ENCODE measurements at regions not wholly inside any gene's neighbourhood (a gene's known extent, or its start where the extent isn't known, plus 50 kb on each side); places are given as distances from the start of the nearest gene placed in this dataset.
"Not testable (repeated sequence)": the region's sequence is repeated elsewhere in the genome, so short reads cannot be mapped to it uniquely, and the experiment has no call there.

GRCh38 chr1:76687307-76688175 lies 179.7 kb upstream of the ST6GALNAC5 start:
- DNase-seq, result peak in 1 of 2 donors; percentile 13
- H3K27me3 ChIP-seq (ENCODE audit: control insufficient read depth in 3 of 3, insufficient read depth in 3 of 3, low read length in 3 of 3), result no peaks in the 10 kb centered on the region
- peaks cover 0 to 3% of the 10 kb centered on the region in 2 donors for H3K9me3 ChIP-seq (ENCODE audit: control insufficient read depth in 2 of 2, insufficient read depth in 1 of 2, low read depth in 1 of 2, low read length in 1 of 2)
- H3K36me3 ChIP-seq (ENCODE audit: control insufficient read depth in 3 of 3, insufficient read depth in 2 of 3, low read depth in 1 of 3, low read length in 3 of 3), result no peaks in the 10 kb centered on the region
- no peak for FAIRE-seq
- H3K4me3 ChIP-seq (ENCODE audit: low read depth in 1 of 3, low read length in 3 of 3), result no peak overlapping the region
- 44 to 47% (median 46%) methylated on average over 6 of the region's 6 CpGs for WGBS, 3 donors
- H3K4me1 ChIP-seq (ENCODE audit: control insufficient read depth in 3 of 3, insufficient read depth in 2 of 3, low read depth in 1 of 3, low read length in 2 of 3), result no peaks in the 10 kb centered on the region
- no peak overlapping the region for H3K27ac ChIP-seq (ENCODE audit: low read depth in 1 of 3, low read length in 2 of 3)

- Histone ChIP-seq H3K36me3 (ENCODE audit: control insufficient read depth in 3 of 3, insufficient read depth in 2 of 3, low read depth in 1 of 3, low read length in 3 of 3) (no peaks in the 10 kb centered on the region), H3K4me3 (ENCODE audit: low read depth in 1 of 3, low read length in 3 of 3) (no peak overlapping the region), H3K27ac (ENCODE audit: low read depth in 1 of 3, low read length in 2 of 3) (no peak overlapping the region), H3K27me3 (ENCODE audit: control insufficient read depth in 3 of 3, insufficient read depth in 3 of 3, low read length in 3 of 3) (no peaks in the 10 kb centered on the region), H3K4me1 (ENCODE audit: control insufficient read depth in 3 of 3, insufficient read depth in 2 of 3, low read depth in 1 of 3, low read length in 2 of 3) (no peaks in the 10 kb centered on the region), H3K9me3 (ENCODE audit: control insufficient read depth in 2 of 2, insufficient read depth in 1 of 2, low read depth in 1 of 2, low read length in 1 of 2) (peaks cover 0 to 13% of the 10 kb centered on the region in 2 donors)
- FAIRE-seq (no peak), DNase-seq (no peak)
- WGBS, 3 donors, result 47 to 72% (median 56%) methylated on average over 3 of the region's 3 CpGs
Measured at GRCh38 chr1:76690766-76691165, 176.5 kb upstream of the ST6GALNAC5 start.

DNA sequence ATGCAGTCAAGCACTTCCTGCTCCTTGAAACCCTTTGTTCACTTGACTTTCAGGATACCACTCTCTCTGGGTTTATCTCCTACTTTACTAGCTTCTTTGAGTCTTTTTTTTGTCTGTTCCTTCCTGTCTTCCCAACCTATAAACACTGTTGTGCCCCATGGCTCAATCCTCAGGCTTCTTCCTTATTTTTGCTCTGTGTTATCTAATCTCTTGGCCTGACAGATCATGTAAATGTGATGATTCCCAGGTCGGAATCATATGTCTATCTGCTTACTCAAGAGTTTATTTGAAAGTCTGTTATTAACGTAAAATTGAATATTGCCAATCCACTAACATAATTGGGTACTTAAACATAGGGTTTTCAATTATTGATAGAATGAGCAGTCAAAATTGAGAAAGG lies 171.7 kb upstream of the ST6GALNAC5 start:
- Histone ChIP-seq H3K36me3 (ENCODE audit: control insufficient read depth in 3 of 3, insufficient read depth in 2 of 3, low read depth in 1 of 3, low read length in 3 of 3) (no peaks in the 10 kb centered on the region), H3K4me1 (ENCODE audit: control insufficient read depth in 3 of 3, insufficient read depth in 2 of 3, low read depth in 1 of 3, low read length in 2 of 3) (no peaks in the 10 kb centered on the region), H3K9me3 (ENCODE audit: control insufficient read depth in 2 of 2, insufficient read depth in 1 of 2, low read depth in 1 of 2, low read length in 1 of 2) (peaks cover 0 to 13% of the 10 kb centered on the region in 2 donors), H3K27me3 (ENCODE audit: control insufficient read depth in 3 of 3, insufficient read depth in 3 of 3, low read length in 3 of 3) (no peaks in the 10 kb centered on the region), H3K27ac (ENCODE audit: low read depth in 1 of 3, low read length in 2 of 3) (no peak overlapping the region), H3K4me3 (ENCODE audit: low read depth in 1 of 3, low read length in 3 of 3) (no peak overlapping the region)
- FAIRE-seq (no peak), DNase-seq (no peak)
- 17 to 29% (median 19%) methylated on average over 2 of the region's 2 CpGs for WGBS, 3 donors

DNA sequence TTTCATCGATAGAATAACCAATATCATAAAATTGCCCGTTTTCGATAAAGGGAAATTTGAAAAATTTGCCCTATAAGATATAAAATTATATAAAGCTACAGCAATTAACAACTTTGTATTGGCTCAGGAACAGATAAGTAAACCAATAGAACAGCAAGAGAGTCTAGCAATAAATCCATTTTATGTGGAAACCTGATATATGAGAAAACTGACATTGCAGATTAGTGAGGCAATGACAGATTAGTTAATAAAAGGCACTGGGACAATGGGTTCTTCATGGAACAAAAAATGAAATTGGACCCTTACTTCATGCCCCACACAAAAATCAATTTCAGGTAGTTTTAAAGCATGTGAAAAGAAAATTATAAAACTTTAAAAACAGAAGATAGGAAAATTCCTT lies 169.9 kb upstream of the ST6GALNAC5 start:
- WGBS, 3 donors, result 91 to 97% (median 93%) methylated on average over 3 of the region's 3 CpGs
- Histone ChIP-seq H3K36me3 (ENCODE audit: control insufficient read depth in 3 of 3, insufficient read depth in 2 of 3, low read depth in 1 of 3, low read length in 3 of 3) (no peaks in the 10 kb centered on the region), H3K27ac (ENCODE audit: low read depth in 1 of 3, low read length in 2 of 3) (no peak overlapping the region), H3K27me3 (ENCODE audit: control insufficient read depth in 3 of 3, insufficient read depth in 3 of 3, low read length in 3 of 3) (no peaks in the 10 kb centered on the region), H3K9me3 (ENCODE audit: control insufficient read depth in 2 of 2, insufficient read depth in 1 of 2, low read depth in 1 of 2, low read length in 1 of 2) (peaks cover 0 to 12% of the 10 kb centered on the region in 2 donors), H3K4me1 (ENCODE audit: control insufficient read depth in 3 of 3, insufficient read depth in 2 of 3, low read depth in 1 of 3, low read length in 2 of 3) (no peaks in the 10 kb centered on the region), H3K4me3 (ENCODE audit: low read depth in 1 of 3, low read length in 3 of 3) (no peak overlapping the region)
- DNase-seq (no peak), FAIRE-seq (no peak)

GRCh38 chr1:76699646-76700045 lies 167.6 kb upstream of the ST6GALNAC5 start:
- not testable (repeated sequence) for H3K4me1 ChIP-seq (ENCODE audit: control insufficient read depth in 3 of 3, insufficient read depth in 2 of 3, low read depth in 1 of 3, low read length in 2 of 3); H3K36me3 ChIP-seq (ENCODE audit: control insufficient read depth in 3 of 3, insufficient read depth in 2 of 3, low read depth in 1 of 3, low read length in 3 of 3); H3K9me3 ChIP-seq (ENCODE audit: control insufficient read depth in 2 of 2, insufficient read depth in 1 of 2, low read depth in 1 of 2, low read length in 1 of 2); FAIRE-seq; H3K27ac ChIP-seq (ENCODE audit: low read depth in 1 of 3, low read length in 2 of 3); H3K4me3 ChIP-seq (ENCODE audit: low read depth in 1 of 3, low read length in 3 of 3); H3K27me3 ChIP-seq (ENCODE audit: control insufficient read depth in 3 of 3, insufficient read depth in 3 of 3, low read length in 3 of 3); DNase-seq
- WGBS, 3 donors, result 96 to 97% (median 96%) methylated on average over 21 of the region's 21 CpGs

DNA sequence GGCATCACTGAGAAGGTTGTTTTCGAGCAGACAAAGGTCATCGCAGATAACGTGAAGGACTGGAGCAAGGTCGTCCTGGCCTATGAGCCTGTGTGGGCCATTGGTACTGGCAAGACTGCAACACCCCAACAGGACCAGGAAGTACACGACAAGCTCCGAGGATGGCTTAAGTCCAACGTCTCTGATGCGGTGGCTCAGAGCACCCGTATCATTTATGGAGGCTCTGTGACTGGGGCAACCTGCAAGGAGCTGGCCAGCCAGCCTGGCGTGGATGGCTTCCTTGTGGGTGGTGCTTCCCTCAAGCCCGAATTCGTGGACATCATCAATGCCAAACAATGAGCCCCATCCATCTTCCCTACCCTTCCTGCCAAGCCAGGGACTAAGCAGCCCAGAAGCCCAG lies 167.1 kb upstream of the ST6GALNAC5 start:
- not testable (repeated sequence) for DNase-seq; H3K4me3 ChIP-seq (ENCODE audit: low read depth in 1 of 3, low read length in 3 of 3); H3K36me3 ChIP-seq (ENCODE audit: control insufficient read depth in 3 of 3, insufficient read depth in 2 of 3, low read depth in 1 of 3, low read length in 3 of 3); H3K4me1 ChIP-seq (ENCODE audit: control insufficient read depth in 3 of 3, insufficient read depth in 2 of 3, low read depth in 1 of 3, low read length in 2 of 3); H3K9me3 ChIP-seq (ENCODE audit: control insufficient read depth in 2 of 2, insufficient read depth in 1 of 2, low read depth in 1 of 2, low read length in 1 of 2); H3K27me3 ChIP-seq (ENCODE audit: control insufficient read depth in 3 of 3, insufficient read depth in 3 of 3, low read length in 3 of 3); H3K27ac ChIP-seq (ENCODE audit: low read depth in 1 of 3, low read length in 2 of 3); FAIRE-seq
- 90 to 95% (median 91%) methylated on average over 12 of the region's 12 CpGs for WGBS, 3 donors

GRCh38 chr1:76705560-76705959 lies 161.7 kb upstream of the ST6GALNAC5 start:
- Histone ChIP-seq H3K9me3 (ENCODE audit: control insufficient read depth in 2 of 2, insufficient read depth in 1 of 2, low read depth in 1 of 2, low read length in 1 of 2) (no peaks in the 10 kb centered on the region), H3K27me3 (ENCODE audit: control insufficient read depth in 3 of 3, insufficient read depth in 3 of 3, low read length in 3 of 3) (no peaks in the 10 kb centered on the region), H3K36me3 (ENCODE audit: control insufficient read depth in 3 of 3, insufficient read depth in 2 of 3, low read depth in 1 of 3, low read length in 3 of 3) (no peaks in the 10 kb centered on the region), H3K4me3 (ENCODE audit: low read depth in 1 of 3, low read length in 3 of 3) (no peak overlapping the region), H3K4me1 (ENCODE audit: control insufficient read depth in 3 of 3, insufficient read depth in 2 of 3, low read depth in 1 of 3, low read length in 2 of 3) (no peaks in the 10 kb centered on the region), H3K27ac (ENCODE audit: low read depth in 1 of 3, low read length in 2 of 3) (no peak overlapping the region)
- DNase-seq (no peak), FAIRE-seq (no peak)
- WGBS, 3 donors, result 57 to 62% (median 60%) methylated on average over 4 of the region's 4 CpGs

GRCh38 chr1:76713535-76713934 lies 153.7 kb upstream of the ST6GALNAC5 start:
- no peak for FAIRE-seq
- Histone ChIP-seq H3K27ac (ENCODE audit: low read depth in 1 of 3, low read length in 2 of 3) (no peak overlapping the region), H3K36me3 (ENCODE audit: control insufficient read depth in 3 of 3, insufficient read depth in 2 of 3, low read depth in 1 of 3, low read length in 3 of 3) (no peaks in the 10 kb centered on the region), H3K4me3 (ENCODE audit: low read depth in 1 of 3, low read length in 3 of 3) (no peak overlapping the region), H3K9me3 (ENCODE audit: control insufficient read depth in 2 of 2, insufficient read depth in 1 of 2, low read depth in 1 of 2, low read length in 1 of 2) (no peaks in the 10 kb centered on the region), H3K27me3 (ENCODE audit: control insufficient read depth in 3 of 3, insufficient read depth in 3 of 3, low read length in 3 of 3) (peaks cover 0 to 2% (median 0%) of the 10 kb centered on the region in 3 donors), H3K4me1 (ENCODE audit: control insufficient read depth in 3 of 3, insufficient read depth in 2 of 3, low read depth in 1 of 3, low read length in 2 of 3) (no peaks in the 10 kb centered on the region)
- DNase-seq, result no peak
- 60 to 77% (median 73%) methylated on average over 2 of the region's 2 CpGs for WGBS, 3 donors

DNA sequence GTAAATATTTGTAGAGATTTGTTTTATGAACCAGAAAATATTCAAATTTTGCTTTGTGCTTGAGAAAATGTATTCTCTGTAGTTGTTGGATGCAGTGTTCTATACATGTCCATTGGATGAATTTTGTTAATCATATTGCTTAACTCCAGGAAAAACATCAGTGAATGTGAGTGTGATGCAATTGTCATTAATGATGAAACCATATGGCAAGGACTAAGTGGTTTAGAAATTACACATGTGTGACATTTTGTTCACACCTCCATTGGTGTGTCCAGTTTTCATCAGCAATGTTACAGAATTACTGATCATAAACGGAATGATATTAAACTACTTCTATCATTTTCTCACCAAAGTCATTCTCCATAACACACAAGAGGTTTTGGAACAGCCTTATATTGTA lies 151.8 kb upstream of the ST6GALNAC5 start:
- FAIRE-seq, result no peak
- Histone ChIP-seq H3K4me1 (ENCODE audit: control insufficient read depth in 3 of 3, insufficient read depth in 2 of 3, low read depth in 1 of 3, low read length in 2 of 3) (no peaks in the 10 kb centered on the region), H3K27me3 (ENCODE audit: control insufficient read depth in 3 of 3, insufficient read depth in 3 of 3, low read length in 3 of 3) (peaks cover 0 to 2% (median 0%) of the 10 kb centered on the region in 3 donors), H3K27ac (ENCODE audit: low read depth in 1 of 3, low read length in 2 of 3) (no peak overlapping the region), H3K4me3 (ENCODE audit: low read depth in 1 of 3, low read length in 3 of 3) (no peak overlapping the region), H3K9me3 (ENCODE audit: control insufficient read depth in 2 of 2, insufficient read depth in 1 of 2, low read depth in 1 of 2, low read length in 1 of 2) (no peaks in the 10 kb centered on the region), H3K36me3 (ENCODE audit: control insufficient read depth in 3 of 3, insufficient read depth in 2 of 3, low read depth in 1 of 3, low read length in 3 of 3) (no peaks in the 10 kb centered on the region)
- 68 to 82% (median 76%) methylated on average over 1 of the region's 1 CpG for WGBS, 3 donors
- no peak for DNase-seq
